IMR-90 (cell line): ENCODE measurements at regions not wholly inside any gene's neighbourhood (a gene's known extent, or its start where the extent isn't known, plus 50 kb on each side); places are given as distances from the start of the nearest gene placed in this dataset.

Experiments used
- ATAC-seq: fragments of 200-7000 bp; cut with Tn5 transposase; 2 replicates; pipeline ENCODE4 v1.9.1; 2020; ENCODE audit warnings: low read depth, mild to moderate bottlenecking, moderate library complexity
- BruUV-seq: library from RNA; stranded (reverse); fragments of 400-500 nt; replicated peaks from 2 replicates; lab custom pipeline; 2021; lab: Mats Ljungman, UMichigan
- CTCF ChIA-PET: fragments of 300-600 bp; formaldehyde crosslinking; extraction: SDS; loops from one replicate; lab custom pipeline; 2021; ENCODE audit warnings: antibody characterized with exemption; lab: Yijun Ruan, JAX
- POLR2A ChIA-PET: fragments of 300-600 bp; sonication (Branson Sonifier 250); formaldehyde crosslinking; loops from one replicate; lab custom pipeline; 2022; ENCODE audit warnings: antibody characterized with exemption; ENCODE audit not compliant: unreplicated experiment; lab: Charles Lee
- DNase-seq: peaks from one replicate; pipeline ENCODE4 v3.0.0; 2013
- H2AFZ ChIP-seq: replicated peaks from 2 replicates; pipeline ENCODE3; 2013; ENCODE audit warnings: low read length, mild to moderate bottlenecking; ENCODE audit not compliant: poor library complexity
- H2AK5ac ChIP-seq: 2 replicates; pipeline ENCODE4 v1.6.1; 2013; ENCODE audit warnings: low read depth, low read length, inconsistent platforms
- H2AK9ac ChIP-seq: replicated peaks from 2 replicates; pipeline ENCODE3; 2013; ENCODE audit warnings: mild to moderate bottlenecking, low read depth, low read length, moderate library complexity; ENCODE audit not compliant: poor library complexity
- H2BK120ac ChIP-seq: 2 replicates; pipeline ENCODE4 v1.6.1; 2013; ENCODE audit warnings: low read depth, low read length, inconsistent platforms
- H2BK15ac ChIP-seq: 3 replicates; pipeline ENCODE4 v1.6.1; 2013; ENCODE audit warnings: low read depth, low read length, inconsistent platforms
- H2BK20ac ChIP-seq: 2 replicates; pipeline ENCODE4 v1.6.1; 2013; ENCODE audit warnings: low read depth, mild to moderate bottlenecking, inconsistent platforms, low read length, moderate library complexity
- H2BK5ac ChIP-seq: 2 replicates; pipeline ENCODE4 v1.6.1; 2013; ENCODE audit warnings: mild to moderate bottlenecking, low read depth, low read length, inconsistent platforms; ENCODE audit not compliant: poor library complexity, severe bottlenecking
- H3K14ac ChIP-seq: replicated peaks from 2 replicates; pipeline ENCODE4 v1.6.1; 2013; ENCODE audit warnings: low read depth, low read length, inconsistent platforms
- H3K18ac ChIP-seq: 2 replicates; pipeline ENCODE4 v1.6.1; 2013; ENCODE audit warnings: low read depth, low read length, control low read depth
- H3K23ac ChIP-seq: 2 replicates; pipeline ENCODE4 v1.6.1; 2013; ENCODE audit warnings: low read depth, low read length, inconsistent platforms
- H3K27ac ChIP-seq: 2 replicates; pipeline ENCODE4 v1.5.1; 2013; ENCODE audit warnings: mild to moderate bottlenecking, control low read depth, low read length; ENCODE audit not compliant: insufficient read depth
- H3K27me3 ChIP-seq: 2 replicates; pipeline ENCODE4 v1.6.1; 2013; ENCODE audit warnings: low read length; ENCODE audit not compliant: control insufficient read depth, insufficient read depth
- H3K36me3 ChIP-seq: 2 replicates; pipeline ENCODE4 v1.6.1; 2013; ENCODE audit warnings: low read length, mixed read lengths; ENCODE audit not compliant: control insufficient read depth, insufficient read depth
- H3K4ac ChIP-seq: 2 replicates; pipeline ENCODE4 v1.6.1; 2013; ENCODE audit warnings: low read depth, low read length, inconsistent platforms
- H3K4me1 ChIP-seq: 2 replicates; pipeline ENCODE4 v1.6.1; 2013; ENCODE audit warnings: low read length, mixed read lengths; ENCODE audit not compliant: control insufficient read depth, insufficient read depth
- H3K4me2 ChIP-seq: 2 replicates; pipeline ENCODE4 v1.6.1; 2013; ENCODE audit warnings: low read depth, mild to moderate bottlenecking, control low read depth, low read length, moderate library complexity
- H3K4me3 ChIP-seq: 2 replicates; pipeline ENCODE4 v1.5.1; 2013; ENCODE audit warnings: low read depth, mild to moderate bottlenecking, control low read depth, low read length, moderate library complexity; ENCODE audit not compliant: insufficient read depth
- H3K56ac ChIP-seq: 2 replicates; pipeline ENCODE4 v1.6.1; 2013; ENCODE audit warnings: low read length, inconsistent platforms; ENCODE audit not compliant: insufficient read depth; ENCODE audit errors: extremely low read depth
- H3K79me1 ChIP-seq, 2 experiments: 2 replicates each; pipeline ENCODE4 v1.6.1; 2013; ENCODE audit warnings: low read length in 2 of 2, inconsistent platforms in 1 of 2, low read depth in 1 of 2
- H3K9ac ChIP-seq: 2 replicates; pipeline ENCODE4 v1.6.1; 2013; ENCODE audit warnings: low read depth, low read length, control low read depth
- H3K9me1 ChIP-seq: 2 replicates; pipeline ENCODE4 v1.6.1; 2013; ENCODE audit warnings: low read length, inconsistent platforms; ENCODE audit not compliant: insufficient read depth
- H3K9me3 ChIP-seq: 2 replicates; pipeline ENCODE4 v1.6.1; 2013; ENCODE audit warnings: low read length; ENCODE audit not compliant: control insufficient read depth, insufficient read depth
- H4K20me1 ChIP-seq: 2 replicates; pipeline ENCODE4 v1.6.1; 2013; ENCODE audit warnings: low read length, inconsistent platforms; ENCODE audit not compliant: insufficient read depth
- H4K5ac ChIP-seq: 2 replicates; pipeline ENCODE4 v1.6.1; 2013; ENCODE audit warnings: mild to moderate bottlenecking, low read depth, low read length, control low read depth
- H4K8ac ChIP-seq, 2 experiments: 2 replicates each; pipeline ENCODE4 v1.6.1; 2013; ENCODE audit warnings: low read depth in 2 of 2, low read length in 2 of 2, control low read depth in 1 of 2, inconsistent platforms in 1 of 2
- H4K91ac ChIP-seq: 2 replicates; pipeline ENCODE4 v1.6.1; 2013; ENCODE audit warnings: low read depth, low read length, inconsistent platforms; ENCODE audit not compliant: insufficient read depth
- BHLHE40 ChIP-seq: fragments of 150-350 bp; IDR thresholded peaks from 2 replicates; pipeline ENCODE4 v1.6.1; 2016; ENCODE audit warnings: mild to moderate bottlenecking, low read depth, low read length
- CEBPB ChIP-seq: IDR thresholded peaks from 2 replicates; pipeline ENCODE4 v1.6.1; 2012; ENCODE audit warnings: low read depth, low read length, improper control_type of control experiment
- FOS ChIP-seq: fragments of 150-350 bp; IDR thresholded peaks from 2 replicates; pipeline ENCODE4 v1.6.1; 2016; ENCODE audit warnings: low read depth, low read length
- NFE2L2 ChIP-seq: fragments of 150-350 bp; IDR thresholded peaks from 2 replicates; pipeline ENCODE4 v1.6.1; 2016; ENCODE audit warnings: low read depth, mild to moderate bottlenecking, low read length
- RCOR1 ChIP-seq: IDR thresholded peaks from 2 replicates; pipeline ENCODE4 v1.6.1; 2012; ENCODE audit warnings: mild to moderate bottlenecking, low read length, improper control_type of control experiment; ENCODE audit not compliant: insufficient replicate concordance
- SMC3 ChIP-seq: fragments of 150-350 bp; IDR thresholded peaks from 2 replicates; pipeline ENCODE4 v1.6.1; 2016; ENCODE audit warnings: low read depth, mild to moderate bottlenecking, antibody characterized with exemption, low read length, moderate library complexity
- WGBS, 2 experiments: methylation state at CpG; one replicate each; pipeline versions ENCODE4 v1.1.5 to v1.1.7; 2013; ENCODE audit warnings: missing lambda C conversion rate in 2 of 2; ENCODE audit not compliant: insufficient read length in 1 of 2; ENCODE audit errors: extremely low coverage in 2 of 2; 5-methylcytosine and 5-hydroxymethylcytosine counted together
- dilution Hi-C: fragments of 300-500 bp; cut with HindIII; formaldehyde crosslinking; loops from one replicate; pipeline ENCODE4 v1.14.3; 2018; ENCODE audit warnings: low sequenced_read_pairs; ENCODE audit not compliant: unreplicated experiment
- in situ Hi-C: fragments of 300-500 bp; cut with MboI; formaldehyde crosslinking; loops from 3 replicates; pipeline ENCODE4 v1.14.3; 2019; ENCODE audit warnings: low sequenced_read_pairs, inconsistent platforms, mixed read lengths
- intact Hi-C: fragments of 100-400 bp; cut with micrococcal nuclease; formaldehyde crosslinking; loops from 2 replicates; pipeline ENCODE4 v1.10.0; 2022
- TF ChIP-seq, protein P1 (sequence below): fragments of 150-350 bp; IDR thresholded peaks from 2 replicates; pipeline ENCODE4 v1.6.1; 2017; ENCODE audit warnings: mild to moderate bottlenecking, antibody characterized with exemption, low read length, low read depth

DNA sequence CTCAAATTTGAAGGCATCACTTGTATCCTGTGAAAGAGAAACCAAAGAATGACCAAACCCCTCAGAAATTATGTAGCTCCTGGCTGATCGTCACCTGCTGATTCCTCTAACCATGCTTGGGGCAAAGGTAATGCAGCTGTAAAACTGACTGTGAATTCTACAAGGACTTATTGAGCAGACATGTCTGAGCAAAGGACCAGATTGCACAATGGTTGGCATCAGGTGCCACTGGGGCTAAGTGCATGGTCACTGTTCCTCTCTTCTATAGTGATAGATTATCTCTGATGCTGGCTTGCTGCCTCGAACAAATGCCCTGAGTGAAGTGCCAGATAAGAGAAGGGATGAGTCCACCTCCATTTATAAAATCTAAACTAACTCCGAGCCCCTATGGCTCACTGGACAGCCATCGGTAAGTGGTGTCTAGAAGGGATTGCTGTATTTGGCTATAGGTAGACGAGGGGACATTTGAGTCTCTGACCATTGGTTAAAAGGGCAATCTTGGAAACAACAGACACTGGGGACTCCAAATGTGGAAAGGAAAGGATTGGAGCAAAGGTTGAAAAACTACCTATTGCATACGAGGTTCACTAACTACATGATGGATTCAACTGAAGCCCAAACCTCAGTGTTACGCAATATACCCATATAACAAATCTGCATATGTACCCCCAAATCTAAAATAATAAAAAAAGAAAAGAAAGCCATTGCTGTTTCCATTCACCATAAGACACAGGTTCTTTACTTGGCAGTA, 110.7 kb upstream of the IGSF1 start:
- no peaks in the 10 kb centered on the region for H3K79me1 ChIP-seq
- no peak for DNase-seq
- H3K4me3 ChIP-seq: no peak overlapping the region
- H2BK5ac ChIP-seq: no peak overlapping the region
- H3K18ac ChIP-seq: no peak overlapping the region
- no peaks in the 10 kb centered on the region for H3K36me3 ChIP-seq
- no peak overlapping the region for H3K9ac ChIP-seq
- ChIA-PET CTCF (no interaction called here), POLR2A (no interaction called here)
- no peaks in the 10 kb centered on the region for H3K27me3 ChIP-seq
- no peak overlapping the region for H3K4ac ChIP-seq
- H3K27ac ChIP-seq: no peak overlapping the region
- H3K23ac ChIP-seq: no peak overlapping the region
- H4K5ac ChIP-seq: no peak overlapping the region
- TF ChIP-seq FOS (no peak), SMC3 (no peak), BHLHE40 (no peak), NFE2L2 (no peak), CEBPB (peak; percentile 80), RCOR1 (no peak)
- TF ChIP-seq, protein P1, sequence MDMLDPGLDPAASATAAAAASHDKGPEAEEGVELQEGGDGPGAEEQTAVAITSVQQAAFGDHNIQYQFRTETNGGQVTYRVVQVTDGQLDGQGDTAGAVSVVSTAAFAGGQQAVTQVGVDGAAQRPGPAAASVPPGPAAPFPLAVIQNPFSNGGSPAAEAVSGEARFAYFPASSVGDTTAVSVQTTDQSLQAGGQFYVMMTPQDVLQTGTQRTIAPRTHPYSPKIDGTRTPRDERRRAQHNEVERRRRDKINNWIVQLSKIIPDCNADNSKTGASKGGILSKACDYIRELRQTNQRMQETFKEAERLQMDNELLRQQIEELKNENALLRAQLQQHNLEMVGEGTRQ: no peak
- no peak overlapping the region for H3K56ac ChIP-seq
- no peak overlapping the region for H2BK20ac ChIP-seq
- no peaks in the 10 kb centered on the region for H3K4me1 ChIP-seq
- H4K20me1 ChIP-seq: no peaks in the 10 kb centered on the region
- no peak overlapping the region for H3K14ac ChIP-seq
- in situ Hi-C loops: no loop called here
- BruUV-seq: no TSS peak
- no peak overlapping the region for H2BK120ac ChIP-seq
- no peak for ATAC-seq
- no peak overlapping the region for H4K8ac ChIP-seq
- no peak overlapping the region for H2BK15ac ChIP-seq
- H3K9me3 ChIP-seq: no peaks in the 10 kb centered on the region
- no peaks in the 10 kb centered on the region for H3K9me1 ChIP-seq
- dilution Hi-C loops: no loop called here
- H2AK5ac ChIP-seq: no peak overlapping the region
- 50% methylated on average over 1 of the region's 7 CpGs; no CpG with 5 or more reads in 1 of the 2 experiments for WGBS, 2 experiments
- no peak overlapping the region for H2AFZ ChIP-seq
- intact Hi-C loops: no loop called here
- no peak overlapping the region for H3K4me2 ChIP-seq
- H4K91ac ChIP-seq: no peak overlapping the region
- no peak overlapping the region for H2AK9ac ChIP-seq
